ENCODE measurements at regions not wholly inside any gene's neighbourhood (a gene's known extent, or its start where the extent isn't known, plus 50 kb on each side); places are given as distances from the start of the nearest gene placed in this dataset.

DNA sequence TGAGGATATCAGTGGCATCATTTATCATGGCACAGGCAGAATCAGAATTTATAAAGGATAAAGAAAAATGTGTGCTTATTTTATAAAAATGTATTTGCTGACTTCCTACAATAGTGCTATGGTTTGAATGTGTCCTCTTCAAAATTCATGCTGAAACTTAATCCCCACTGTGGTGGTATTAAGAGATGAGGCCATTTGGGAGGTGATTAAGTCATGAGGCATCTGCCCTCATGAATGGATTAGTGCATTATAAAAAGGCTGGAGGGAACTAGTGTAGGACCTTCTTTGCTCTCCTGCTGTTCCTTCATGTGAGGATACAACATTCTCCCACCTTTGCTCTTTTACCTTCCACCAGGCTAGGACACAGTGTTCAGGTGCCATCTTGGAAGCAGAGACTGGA is 212.8 kb downstream of the RFC3 start:
- BruUV-seq (replicated peaks): no TSS peak
- Histone ChIP-seq H3K4me1 (ENCODE audit: control insufficient read depth in 1 of 2, insufficient read depth in 2 of 2, low read length in 2 of 2) (peaks cover 0 to 12% of the 10 kb centered on the region in 2 experiments; a peak in 2 of 4 replicates), H4K20me1 (ENCODE audit: insufficient read depth) (no peaks in the 10 kb centered on the region), H3K9me3 (ENCODE audit: control insufficient read depth in 1 of 2, insufficient read depth in 1 of 2, low read depth in 1 of 2, low read length in 2 of 2) (no peaks in the 10 kb centered on the region; a peak in 1 of 4 replicates), H3K27ac (ENCODE audit: low read depth, low read length) (no peak overlapping the region), H3K4me3 (replicated peaks in 1 of 2; ENCODE audit: low read depth in 1 of 2, low read length in 2 of 2) (no peak overlapping the region), H3K79me2 (ENCODE audit: insufficient read depth, low read length) (no peaks in the 10 kb centered on the region), H2AFZ (ENCODE audit: low read depth, low read length, poor library complexity, severe bottlenecking) (no peak overlapping the region), H3K9me2 (ENCODE audit: insufficient read depth) (no peaks in the 10 kb centered on the region), H3K36me3 (ENCODE audit: control insufficient read depth in 1 of 2, insufficient read depth in 2 of 2, low read length in 2 of 2) (no peaks in the 10 kb centered on the region), H3K9ac (ENCODE audit: low read length) (no peak overlapping the region), H3K27me3 (ENCODE audit: insufficient read depth, low read length) (no peaks in the 10 kb centered on the region), H3K4me2 (ENCODE audit: low read length) (no peak overlapping the region)
- ChIA-PET CTCF (no interaction called here), POLR2A (no interaction called here), RAD21 (ENCODE audit: low non-redundant PET in 1 of 2, low total read pairs in 2 of 2, uncharacterized antibody in 2 of 2, unreplicated experiment in 2 of 2) (no interaction called here)
- DNase-seq (ENCODE audit: low read depth, low spot score) (no peak), ATAC-seq (no peak)
- intact Hi-C loops (cut with micrococcal nuclease): no loop called here
- no peak for TF ChIP-seq EGR1 (IDR thresholded peaks at IDR 0.05; ENCODE audit: low read depth)
- no peak for TF ChIP-seq SRF (IDR thresholded peaks at IDR 0.05; ENCODE audit: low read depth)
- TF ChIP-seq SIN3A (IDR thresholded peaks at IDR 0.05; ENCODE audit: low read depth): no peak
- no peak for TF ChIP-seq FOSL1 (IDR thresholded peaks at IDR 0.05; ENCODE audit: low read depth)
- TF ChIP-seq, protein P1, sequence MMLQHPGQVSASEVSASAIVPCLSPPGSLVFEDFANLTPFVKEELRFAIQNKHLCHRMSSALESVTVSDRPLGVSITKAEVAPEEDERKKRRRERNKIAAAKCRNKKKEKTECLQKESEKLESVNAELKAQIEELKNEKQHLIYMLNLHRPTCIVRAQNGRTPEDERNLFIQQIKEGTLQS (IDR thresholded peaks at IDR 0.05): no peak
- TF ChIP-seq SP1 (IDR thresholded peaks at IDR 0.05; ENCODE audit: low read depth): no peak
- TF ChIP-seq CBX3 (IDR thresholded peaks at IDR 0.05; ENCODE audit: low read depth): no peak
- TF ChIP-seq, protein P2, sequence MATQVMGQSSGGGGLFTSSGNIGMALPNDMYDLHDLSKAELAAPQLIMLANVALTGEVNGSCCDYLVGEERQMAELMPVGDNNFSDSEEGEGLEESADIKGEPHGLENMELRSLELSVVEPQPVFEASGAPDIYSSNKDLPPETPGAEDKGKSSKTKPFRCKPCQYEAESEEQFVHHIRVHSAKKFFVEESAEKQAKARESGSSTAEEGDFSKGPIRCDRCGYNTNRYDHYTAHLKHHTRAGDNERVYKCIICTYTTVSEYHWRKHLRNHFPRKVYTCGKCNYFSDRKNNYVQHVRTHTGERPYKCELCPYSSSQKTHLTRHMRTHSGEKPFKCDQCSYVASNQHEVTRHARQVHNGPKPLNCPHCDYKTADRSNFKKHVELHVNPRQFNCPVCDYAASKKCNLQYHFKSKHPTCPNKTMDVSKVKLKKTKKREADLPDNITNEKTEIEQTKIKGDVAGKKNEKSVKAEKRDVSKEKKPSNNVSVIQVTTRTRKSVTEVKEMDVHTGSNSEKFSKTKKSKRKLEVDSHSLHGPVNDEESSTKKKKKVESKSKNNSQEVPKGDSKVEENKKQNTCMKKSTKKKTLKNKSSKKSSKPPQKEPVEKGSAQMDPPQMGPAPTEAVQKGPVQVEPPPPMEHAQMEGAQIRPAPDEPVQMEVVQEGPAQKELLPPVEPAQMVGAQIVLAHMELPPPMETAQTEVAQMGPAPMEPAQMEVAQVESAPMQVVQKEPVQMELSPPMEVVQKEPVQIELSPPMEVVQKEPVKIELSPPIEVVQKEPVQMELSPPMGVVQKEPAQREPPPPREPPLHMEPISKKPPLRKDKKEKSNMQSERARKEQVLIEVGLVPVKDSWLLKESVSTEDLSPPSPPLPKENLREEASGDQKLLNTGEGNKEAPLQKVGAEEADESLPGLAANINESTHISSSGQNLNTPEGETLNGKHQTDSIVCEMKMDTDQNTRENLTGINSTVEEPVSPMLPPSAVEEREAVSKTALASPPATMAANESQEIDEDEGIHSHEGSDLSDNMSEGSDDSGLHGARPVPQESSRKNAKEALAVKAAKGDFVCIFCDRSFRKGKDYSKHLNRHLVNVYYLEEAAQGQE (IDR thresholded peaks at IDR 0.05; ENCODE audit: low read depth): no peak
- no peak for TF ChIP-seq YY1 (IDR thresholded peaks at IDR 0.05; ENCODE audit: extremely low read depth, insufficient replicate concordance, low read depth, low read length)
- TF ChIP-seq TCF7L2 (IDR thresholded peaks at IDR 0.05; ENCODE audit: borderline replicate concordance, extremely low read depth, insufficient read depth, insufficient read length): no peak
- TF ChIP-seq ELF1 (IDR thresholded peaks at IDR 0.05; ENCODE audit: borderline replicate concordance, low read depth): no peak
